Prostate gland (tissue), 2 donors: ENCODE measurements at regions not wholly inside any gene's neighbourhood (a gene's known extent, or its start where the extent isn't known, plus 50 kb on each side); places are given as distances from the start of the nearest gene placed in this dataset.

Experiments
- CTCF ChIP-seq, 4 experiments: fragments of 200-600 bp in 2 of 4; fragments of 450-650 bp in 2 of 4; sonication (generic) in 2 of 4; IDR thresholded peaks; 1 replicate in 3 of 4; 2 replicates in 1 of 4; pipeline ENCODE4 v1.5.1; 2016 to 2019; ENCODE audit warnings: antibody characterized with exemption in 4 of 4, mild to moderate bottlenecking in 2 of 4, moderate library complexity in 2 of 4
- POLR2A ChIP-seq: fragments of 450-650 bp; IDR thresholded peaks from one replicate; pipeline ENCODE4 v1.6.1; 2016; ENCODE audit warnings: antibody characterized with exemption, mild to moderate bottlenecking

- TF ChIP-seq POLR2A (no peak), CTCF (IDR thresholded peaks at IDR 0.05) (no peak)
Measured at GRCh38 chr12:115811045-115811444, 466.4 kb downstream of the MED13L start.
